ENCODE measurements at regions not wholly inside any gene's neighbourhood (a gene's known extent, or its start where the extent isn't known, plus 50 kb on each side); places are given as distances from the start of the nearest gene placed in this dataset.

- no peak overlapping the region for H2BK5ac ChIP-seq (ENCODE audit: low read depth, low read length, poor library complexity, severe bottlenecking)
- H2AFZ ChIP-seq (ENCODE audit: low read depth, low read length) = no peak overlapping the region
- no peaks in the 10 kb centered on the region for H3K27me3 ChIP-seq (ENCODE audit: control insufficient read depth in 1 of 2, insufficient read depth in 1 of 2, low read length in 2 of 2)
- H3K18ac ChIP-seq (ENCODE audit: low read depth in 1 of 2, low read length in 2 of 2) = no peak overlapping the region
- H3K4me1 ChIP-seq (ENCODE audit: control insufficient read depth, insufficient read depth, low read depth, low read length) = no peaks in the 10 kb centered on the region
- WGBS = 76% methylated on average over 6 of the region's 6 CpGs
- no peak overlapping the region for H3K23ac ChIP-seq (ENCODE audit: low read length in 2 of 2)
- H4K8ac ChIP-seq (ENCODE audit: low read length) = no peak overlapping the region
- no peak overlapping the region for H2BK12ac ChIP-seq (ENCODE audit: low read length in 2 of 2)
- H3K27ac ChIP-seq (ENCODE audit: low read length, poor library complexity, severe bottlenecking) = no peak overlapping the region
- H4K91ac ChIP-seq (ENCODE audit: low read length) = no peak overlapping the region
- H2BK15ac ChIP-seq (ENCODE audit: low read depth, poor library complexity, severe bottlenecking) = no peak overlapping the region
- H2AK5ac ChIP-seq (ENCODE audit: low read length, severe bottlenecking) = no peak overlapping the region
- H3K4me3 ChIP-seq (ENCODE audit: insufficient read depth in 1 of 2, low read depth in 1 of 2, low read length in 2 of 2) = no peak overlapping the region
- H3K14ac ChIP-seq (ENCODE audit: low read length in 2 of 2) = no peak overlapping the region
- no peaks in the 10 kb centered on the region for H3K9me3 ChIP-seq (ENCODE audit: control insufficient read depth, low read length)
- H3K4ac ChIP-seq (ENCODE audit: low read depth in 1 of 2, low read length in 2 of 2) = no peak overlapping the region
- H2BK120ac ChIP-seq (ENCODE audit: low read depth, low read length) = no peak overlapping the region
- DNase-seq = no peak
- H3K9ac ChIP-seq (ENCODE audit: low read length) = no peak overlapping the region
- H3K36me3 ChIP-seq (ENCODE audit: control insufficient read depth in 1 of 2, insufficient read depth in 2 of 2, low read depth in 1 of 2, low read length in 2 of 2) = no peaks in the 10 kb centered on the region
- no peaks in the 10 kb centered on the region for H3K79me1 ChIP-seq (replicated peaks; ENCODE audit: low read length, poor library complexity, severe bottlenecking)
- H3K4me2 ChIP-seq (ENCODE audit: low read length, poor library complexity, severe bottlenecking) = no peak overlapping the region
These were observed 302.2 kb downstream of the QKI start for GRCh38 chr6:163716690-163717089.

- no peaks in the 10 kb centered on the region for H3K9me3 ChIP-seq (ENCODE audit: control insufficient read depth, low read length)
- H4K8ac ChIP-seq (ENCODE audit: low read length) = no peak overlapping the region
- H4K91ac ChIP-seq (ENCODE audit: low read length) = no peak overlapping the region
- H2AK5ac ChIP-seq (ENCODE audit: low read length, severe bottlenecking) = no peak overlapping the region
- no peak overlapping the region for H3K4me2 ChIP-seq (ENCODE audit: low read length, poor library complexity, severe bottlenecking)
- no peak overlapping the region for H2AFZ ChIP-seq (ENCODE audit: low read depth, low read length)
- no peak overlapping the region for H3K14ac ChIP-seq (ENCODE audit: low read length in 2 of 2)
- H3K27ac ChIP-seq (ENCODE audit: low read length, poor library complexity, severe bottlenecking) = no peak overlapping the region
- DNase-seq = no peak
- no peak overlapping the region for H2BK5ac ChIP-seq (ENCODE audit: low read depth, low read length, poor library complexity, severe bottlenecking)
- H3K36me3 ChIP-seq (ENCODE audit: control insufficient read depth in 1 of 2, insufficient read depth in 2 of 2, low read depth in 1 of 2, low read length in 2 of 2) = no peaks in the 10 kb centered on the region
- no peak overlapping the region for H3K18ac ChIP-seq (ENCODE audit: low read depth in 1 of 2, low read length in 2 of 2)
- H3K4me1 ChIP-seq (ENCODE audit: control insufficient read depth, insufficient read depth, low read depth, low read length) = no peaks in the 10 kb centered on the region
- H3K79me1 ChIP-seq (replicated peaks; ENCODE audit: low read length, poor library complexity, severe bottlenecking) = no peaks in the 10 kb centered on the region
- H3K27me3 ChIP-seq (ENCODE audit: control insufficient read depth in 1 of 2, insufficient read depth in 1 of 2, low read length in 2 of 2) = no peaks in the 10 kb centered on the region
- H3K4ac ChIP-seq (ENCODE audit: low read depth in 1 of 2, low read length in 2 of 2) = no peak overlapping the region
- no peak overlapping the region for H3K23ac ChIP-seq (ENCODE audit: low read length in 2 of 2)
- WGBS = 98% methylated on average over 6 of the region's 7 CpGs
- H3K4me3 ChIP-seq (ENCODE audit: insufficient read depth in 1 of 2, low read depth in 1 of 2, low read length in 2 of 2) = no peak overlapping the region
- no peak overlapping the region for H3K9ac ChIP-seq (ENCODE audit: low read length)
- no peak overlapping the region for H2BK120ac ChIP-seq (ENCODE audit: low read depth, low read length)
- H2BK15ac ChIP-seq (ENCODE audit: low read depth, poor library complexity, severe bottlenecking) = no peak overlapping the region
- H2BK12ac ChIP-seq (ENCODE audit: low read length in 2 of 2) = no peak overlapping the region
These were observed 301.3 kb downstream of the QKI start for GRCh38 chr6:163715846-163716245.

DNA sequence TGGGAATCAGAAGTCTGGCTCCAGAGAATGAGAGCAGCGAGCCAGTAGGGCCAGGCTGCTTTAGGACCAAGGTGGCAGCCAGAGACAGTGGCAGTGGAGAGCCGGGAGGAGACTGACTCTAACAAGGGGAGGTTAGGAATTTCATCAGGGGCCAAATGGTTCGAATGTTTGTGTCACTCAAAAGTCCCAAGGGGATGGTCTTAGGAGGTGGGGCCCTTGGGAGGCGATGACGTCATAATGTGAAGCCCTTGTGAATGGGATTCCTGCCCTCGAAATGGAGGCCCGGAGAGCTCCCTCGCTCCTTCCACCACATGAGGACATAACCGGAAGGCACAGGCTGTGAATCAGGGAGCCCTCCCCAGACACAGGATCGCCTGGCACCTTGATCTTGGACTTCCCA is 299.7 kb downstream of the QKI start:
- no peak overlapping the region for H3K4me3 ChIP-seq (ENCODE audit: insufficient read depth in 1 of 2, low read depth in 1 of 2, low read length in 2 of 2)
- no peak overlapping the region for H2AFZ ChIP-seq (ENCODE audit: low read depth, low read length)
- no peak overlapping the region for H3K4ac ChIP-seq (ENCODE audit: low read depth in 1 of 2, low read length in 2 of 2)
- H2BK15ac ChIP-seq (ENCODE audit: low read depth, poor library complexity, severe bottlenecking) = no peak overlapping the region
- H3K79me1 ChIP-seq (replicated peaks; ENCODE audit: low read length, poor library complexity, severe bottlenecking) = no peaks in the 10 kb centered on the region
- no peak overlapping the region for H4K91ac ChIP-seq (ENCODE audit: low read length)
- no peaks in the 10 kb centered on the region for H3K36me3 ChIP-seq (ENCODE audit: control insufficient read depth in 1 of 2, insufficient read depth in 2 of 2, low read depth in 1 of 2, low read length in 2 of 2)
- H3K4me2 ChIP-seq (ENCODE audit: low read length, poor library complexity, severe bottlenecking) = no peak overlapping the region
- H3K4me1 ChIP-seq (ENCODE audit: control insufficient read depth, insufficient read depth, low read depth, low read length) = no peaks in the 10 kb centered on the region
- 88% methylated on average over 10 of the region's 10 CpGs for WGBS
- H2AK5ac ChIP-seq (ENCODE audit: low read length, severe bottlenecking) = no peak overlapping the region
- no peak overlapping the region for H2BK120ac ChIP-seq (ENCODE audit: low read depth, low read length)
- H3K27ac ChIP-seq (ENCODE audit: low read length, poor library complexity, severe bottlenecking) = no peak overlapping the region
- H3K14ac ChIP-seq (ENCODE audit: low read length in 2 of 2) = no peak overlapping the region
- no peak overlapping the region for H2BK12ac ChIP-seq (ENCODE audit: low read length in 2 of 2)
- H3K23ac ChIP-seq (ENCODE audit: low read length in 2 of 2) = no peak overlapping the region
- H3K18ac ChIP-seq (ENCODE audit: low read depth in 1 of 2, low read length in 2 of 2) = no peak overlapping the region
- no peak for DNase-seq
- H2BK5ac ChIP-seq (ENCODE audit: low read depth, low read length, poor library complexity, severe bottlenecking) = no peak overlapping the region
- no peaks in the 10 kb centered on the region for H3K27me3 ChIP-seq (ENCODE audit: control insufficient read depth in 1 of 2, insufficient read depth in 1 of 2, low read length in 2 of 2)
- no peak overlapping the region for H3K9ac ChIP-seq (ENCODE audit: low read length)
- H4K8ac ChIP-seq (ENCODE audit: low read length) = no peak overlapping the region
- H3K9me3 ChIP-seq (ENCODE audit: control insufficient read depth, low read length) = no peaks in the 10 kb centered on the region

DNA sequence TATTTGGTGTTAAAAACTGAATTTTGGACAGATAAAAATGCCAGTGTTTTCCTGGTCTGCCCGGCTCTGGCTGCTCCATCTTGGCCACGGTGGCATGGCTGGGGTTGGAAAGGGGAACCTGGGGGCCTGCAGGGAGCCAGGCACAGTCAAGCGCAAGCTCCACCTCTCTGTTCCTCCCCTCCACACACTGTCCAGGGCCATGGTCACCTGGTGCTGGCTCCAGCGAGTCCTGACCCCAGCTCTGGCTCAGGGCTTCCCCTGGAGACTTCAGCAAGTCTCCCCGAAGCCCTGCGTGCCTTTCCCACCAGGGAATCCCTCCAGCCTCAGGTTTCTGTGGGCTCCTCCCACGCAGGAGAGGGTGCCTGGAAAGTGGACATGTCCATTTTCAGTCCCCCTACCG is 298.5 kb downstream of the QKI start:
- no peak overlapping the region for H2BK15ac ChIP-seq (ENCODE audit: low read depth, poor library complexity, severe bottlenecking)
- H2BK12ac ChIP-seq (ENCODE audit: low read length in 2 of 2) = no peak overlapping the region
- H3K79me1 ChIP-seq (replicated peaks; ENCODE audit: low read length, poor library complexity, severe bottlenecking) = no peaks in the 10 kb centered on the region
- H4K91ac ChIP-seq (ENCODE audit: low read length) = no peak overlapping the region
- H3K9me3 ChIP-seq (ENCODE audit: control insufficient read depth, low read length) = no peaks in the 10 kb centered on the region
- H3K4ac ChIP-seq (ENCODE audit: low read depth in 1 of 2, low read length in 2 of 2) = no peak overlapping the region
- H2AK5ac ChIP-seq (ENCODE audit: low read length, severe bottlenecking) = no peak overlapping the region
- no peak overlapping the region for H3K23ac ChIP-seq (ENCODE audit: low read length in 2 of 2)
- no peaks in the 10 kb centered on the region for H3K36me3 ChIP-seq (ENCODE audit: control insufficient read depth in 1 of 2, insufficient read depth in 2 of 2, low read depth in 1 of 2, low read length in 2 of 2)
- H3K14ac ChIP-seq (ENCODE audit: low read length in 2 of 2) = no peak overlapping the region
- no peak overlapping the region for H2AFZ ChIP-seq (ENCODE audit: low read depth, low read length)
- DNase-seq = no peak
- 84% methylated on average over 6 of the region's 8 CpGs for WGBS
- no peak overlapping the region for H2BK5ac ChIP-seq (ENCODE audit: low read depth, low read length, poor library complexity, severe bottlenecking)
- H2BK120ac ChIP-seq (ENCODE audit: low read depth, low read length) = no peak overlapping the region
- H3K9ac ChIP-seq (ENCODE audit: low read length) = peak overlapping the region; percentile 27
- no peaks in the 10 kb centered on the region for H3K4me1 ChIP-seq (ENCODE audit: control insufficient read depth, insufficient read depth, low read depth, low read length)
- H3K18ac ChIP-seq (ENCODE audit: low read depth in 1 of 2, low read length in 2 of 2) = no peak overlapping the region
- no peaks in the 10 kb centered on the region for H3K27me3 ChIP-seq (ENCODE audit: control insufficient read depth in 1 of 2, insufficient read depth in 1 of 2, low read length in 2 of 2)
- H3K27ac ChIP-seq (ENCODE audit: low read length, poor library complexity, severe bottlenecking) = no peak overlapping the region
- H4K8ac ChIP-seq (ENCODE audit: low read length) = no peak overlapping the region
- no peak overlapping the region for H3K4me2 ChIP-seq (ENCODE audit: low read length, poor library complexity, severe bottlenecking)
- no peak overlapping the region for H3K4me3 ChIP-seq (ENCODE audit: insufficient read depth in 1 of 2, low read depth in 1 of 2, low read length in 2 of 2)
